ENCODE measurements at regions not wholly inside any gene's neighbourhood (a gene's known extent, or its start where the extent isn't known, plus 50 kb on each side); places are given as distances from the start of the nearest gene placed in this dataset.

DNA sequence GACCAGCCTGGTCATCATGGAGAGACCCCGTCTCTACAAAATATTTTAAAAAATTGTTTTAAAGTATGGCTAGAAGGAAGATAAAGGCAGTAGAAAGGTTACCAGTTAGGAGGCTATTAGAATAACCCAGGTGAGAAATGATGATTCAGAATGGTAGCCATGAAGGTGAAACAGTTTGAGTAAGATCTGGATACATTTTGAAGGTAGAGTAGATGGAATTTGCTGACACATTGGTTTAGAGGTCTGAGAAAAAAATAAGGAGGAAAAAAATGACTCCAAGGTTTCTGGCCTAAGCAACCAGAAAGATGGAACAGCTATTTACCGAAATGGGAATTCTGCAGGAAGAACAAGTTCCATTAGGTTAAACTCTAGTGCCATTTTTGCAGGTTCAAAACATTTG is 167.9 kb upstream of the TAB2 start:
- no peak for DNase-seq (ENCODE audit: low read depth)

DNA sequence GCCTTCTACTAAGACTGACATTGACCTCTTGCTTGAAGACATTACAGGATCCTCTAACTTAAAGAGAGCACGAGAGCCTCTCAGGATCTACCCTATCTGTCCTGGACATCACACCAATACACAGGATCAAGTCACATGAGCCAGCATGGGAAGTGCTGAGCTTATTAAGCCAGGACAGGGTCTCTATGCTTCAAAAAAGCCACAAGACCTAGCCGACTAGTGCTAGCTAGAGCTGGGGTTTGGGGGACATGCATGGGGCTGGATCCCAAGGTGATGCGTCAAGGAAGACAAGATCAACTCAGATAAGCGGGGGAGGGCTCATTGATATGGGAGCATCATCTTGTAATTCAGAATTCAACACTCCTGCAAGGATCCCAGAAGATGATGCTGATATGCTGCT is 167.2 kb upstream of the TAB2 start:
- no peak for DNase-seq (ENCODE audit: low read depth)

DNA sequence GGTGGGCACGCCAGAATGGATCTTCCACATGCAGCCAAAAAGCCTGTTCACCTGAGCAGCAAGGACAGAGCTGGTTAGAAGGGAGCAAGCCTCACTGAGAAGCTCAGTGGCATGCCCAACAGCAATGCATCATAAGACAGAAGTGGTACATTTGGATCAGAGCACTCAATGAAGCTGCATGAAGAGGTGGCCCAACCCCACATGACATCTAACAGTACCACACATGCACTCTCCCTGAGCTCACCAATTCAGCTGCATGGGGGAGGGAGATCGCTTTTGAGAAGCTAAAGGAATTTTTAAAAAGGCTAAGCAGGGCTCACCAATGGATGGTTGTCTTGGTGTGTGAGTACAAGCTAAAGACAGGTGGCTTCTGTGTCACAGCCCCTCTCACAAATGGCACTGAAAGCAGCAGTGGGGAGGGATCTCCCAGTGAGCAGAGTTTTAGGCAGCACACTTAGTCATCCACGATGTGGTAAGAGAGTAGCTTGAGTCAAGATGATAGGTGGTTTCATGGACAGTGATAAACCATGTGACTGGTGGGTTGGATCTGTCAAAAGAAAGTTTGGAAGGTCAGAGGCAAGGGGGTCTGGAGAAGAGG is 166.6 kb upstream of the TAB2 start:
- no peak for DNase-seq (ENCODE audit: low read depth)

DNA sequence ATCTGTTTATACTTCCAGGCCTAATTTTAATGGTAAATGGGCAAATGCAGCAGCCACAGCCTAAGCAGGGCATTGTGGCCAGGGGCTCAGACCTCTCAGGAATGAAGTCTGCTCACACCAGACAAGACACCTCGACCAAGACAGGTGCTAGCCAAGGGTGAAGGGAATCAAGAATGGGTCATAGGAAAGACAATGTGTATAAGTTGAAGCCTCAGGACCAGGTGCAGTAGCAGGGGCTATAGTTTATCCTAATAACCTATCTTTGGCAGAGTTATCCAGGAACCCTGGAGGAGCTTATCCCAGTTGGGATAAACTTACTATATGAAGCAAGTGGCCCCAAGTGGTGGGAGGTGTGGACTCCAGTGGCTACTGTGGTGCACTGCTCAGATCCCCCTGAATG is 165.0 kb upstream of the TAB2 start:
- no peak for DNase-seq (ENCODE audit: low read depth)

DNA sequence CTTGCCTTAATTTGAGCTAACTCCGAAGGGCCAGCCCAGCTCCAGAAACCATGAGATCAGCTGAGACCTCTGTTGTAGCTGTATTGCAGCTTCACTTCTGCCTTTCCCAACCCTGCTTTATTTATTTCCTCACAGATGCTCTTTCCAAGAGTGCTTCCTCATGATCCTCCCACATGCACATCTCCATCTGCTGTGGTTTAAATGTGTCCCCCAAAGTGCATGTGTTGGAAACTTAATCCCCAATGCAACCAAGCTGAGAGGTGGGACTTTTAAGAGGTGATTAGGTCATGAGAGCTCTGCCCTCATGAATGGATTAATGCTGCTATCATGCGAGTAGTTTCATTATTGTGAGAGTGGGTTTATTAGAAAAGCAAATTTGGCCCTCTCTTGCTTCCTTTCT is 164.4 kb upstream of the TAB2 start:
- DNase-seq (ENCODE audit: low read depth), result no peak

DNA sequence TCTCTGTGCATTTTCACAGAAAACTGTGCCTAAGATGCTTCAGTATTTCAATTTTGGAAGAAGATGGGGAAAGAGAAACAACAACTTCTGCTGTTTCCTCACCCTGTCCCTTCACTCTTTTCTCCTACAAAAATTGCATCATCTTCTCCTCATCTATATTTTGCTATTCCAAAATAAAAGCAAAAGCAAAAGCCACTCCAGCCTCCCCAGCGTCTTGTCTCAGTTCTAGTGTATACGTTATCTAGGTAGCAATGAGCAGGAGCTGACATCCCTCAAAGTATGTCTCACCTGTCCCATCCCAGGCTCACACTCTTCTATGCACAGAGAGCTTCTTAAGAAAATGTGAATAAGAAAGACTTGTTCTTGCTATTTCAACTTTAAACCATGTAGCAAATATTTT is 163.8 kb upstream of the TAB2 start:
- DNase-seq (ENCODE audit: low read depth), result no peak

DNA sequence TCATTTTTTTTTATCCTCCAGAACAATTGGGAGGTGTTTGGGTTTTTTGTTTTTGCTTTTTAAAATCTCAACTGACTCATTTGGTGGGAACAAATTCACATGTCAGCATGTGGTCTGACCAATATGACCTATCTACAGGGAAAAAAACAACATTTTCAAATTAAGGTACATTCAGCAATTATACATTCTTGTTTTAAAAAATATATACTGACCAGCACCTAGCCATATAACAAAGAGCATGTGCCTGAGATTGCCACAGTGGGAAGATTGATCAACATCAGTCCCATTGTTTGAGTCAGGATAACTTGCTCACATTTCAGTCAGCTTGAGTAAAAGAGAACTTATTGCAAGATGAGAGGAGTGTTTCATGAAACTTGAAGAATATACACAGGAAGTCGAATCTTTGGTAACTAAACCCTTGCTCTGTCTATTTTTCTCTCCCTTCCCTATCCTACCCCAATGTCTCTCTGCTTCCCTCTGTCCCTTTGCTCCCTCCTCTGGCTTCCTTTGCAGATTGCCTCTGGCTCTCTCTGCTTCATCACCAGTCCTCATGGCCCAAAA is 163.2 kb upstream of the TAB2 start:
- DNase-seq (ENCODE audit: low read depth), result no peak

DNA sequence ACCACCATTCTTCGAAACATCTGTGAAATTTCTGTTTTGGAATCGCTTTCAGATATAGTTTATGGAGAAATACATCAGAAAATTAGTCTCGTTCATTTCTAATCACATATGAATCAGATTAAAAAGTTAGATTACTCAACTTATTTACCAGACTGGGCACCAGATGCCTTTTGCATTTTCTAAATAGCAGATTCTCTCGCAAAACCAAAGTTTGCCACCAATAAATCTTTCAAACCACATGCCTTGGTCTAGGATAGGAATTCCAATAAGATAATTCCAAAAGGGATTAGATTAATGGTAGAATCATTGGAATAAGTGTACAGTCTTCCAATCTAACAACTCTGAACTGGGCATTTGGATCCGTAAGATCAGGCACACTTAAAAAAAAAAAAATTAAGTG is 160.4 kb upstream of the TAB2 start:
- DNase-seq (ENCODE audit: low read depth), result no peak

DNA sequence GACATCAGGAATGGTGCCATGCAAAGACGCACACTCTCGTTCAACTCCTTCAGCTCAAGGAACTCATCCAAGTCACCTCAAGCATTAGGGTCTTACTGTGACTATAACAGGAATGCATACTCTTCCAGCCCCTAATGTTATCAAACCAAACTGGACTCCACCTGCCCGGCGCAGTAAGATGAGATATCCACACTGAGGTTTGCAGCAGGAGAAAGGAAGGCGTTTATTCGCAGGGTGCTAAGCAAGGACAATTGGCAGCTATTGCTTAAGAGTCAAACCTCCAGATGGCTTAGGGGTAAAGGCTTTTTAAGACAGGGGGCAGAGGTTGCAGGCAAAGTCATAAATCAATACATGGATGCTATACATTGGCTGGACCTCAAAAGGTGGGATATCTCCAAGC is 159.4 kb upstream of the TAB2 start:
- no peak for DNase-seq (ENCODE audit: low read depth)

DNA sequence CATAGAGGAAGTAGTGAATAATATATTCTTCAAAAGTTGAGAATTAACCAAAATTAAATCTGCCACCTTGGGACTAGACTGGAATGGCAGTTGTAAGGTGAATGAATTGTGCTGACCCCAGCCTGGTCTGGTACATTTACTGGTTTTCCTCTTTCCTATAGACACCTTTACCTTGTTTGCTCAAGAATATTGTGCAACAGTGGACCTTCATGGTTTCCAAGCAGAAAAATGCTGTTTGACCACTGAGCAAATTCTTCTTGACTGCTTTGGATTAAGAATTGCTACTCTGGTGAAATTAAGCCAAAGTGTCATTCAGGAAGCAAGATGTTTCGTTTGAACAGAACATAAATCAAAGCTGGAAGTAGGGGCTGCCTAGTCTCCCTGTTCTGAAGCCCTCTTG is 156.6 kb upstream of the TAB2 start:
- no peak for DNase-seq (ENCODE audit: low read depth)

DNA sequence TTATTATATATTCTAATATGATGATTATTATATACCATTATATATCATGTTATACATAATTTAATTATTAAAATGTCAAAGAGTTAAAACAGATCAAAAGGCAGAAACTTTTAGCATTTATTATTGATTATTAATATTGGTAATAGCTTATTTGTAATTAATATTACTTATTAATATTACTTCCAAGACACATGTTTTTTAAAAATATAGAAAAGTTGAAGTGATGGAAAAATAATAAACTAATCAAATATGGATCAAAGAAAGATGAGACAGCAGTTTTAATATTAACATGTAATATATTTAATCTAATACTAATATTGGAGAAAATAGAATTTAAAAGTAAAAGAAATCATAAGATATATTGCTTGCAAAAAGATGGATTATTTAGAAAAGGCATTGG is 154.6 kb upstream of the TAB2 start:
- DNase-seq (ENCODE audit: low read depth), result no peak

DNA sequence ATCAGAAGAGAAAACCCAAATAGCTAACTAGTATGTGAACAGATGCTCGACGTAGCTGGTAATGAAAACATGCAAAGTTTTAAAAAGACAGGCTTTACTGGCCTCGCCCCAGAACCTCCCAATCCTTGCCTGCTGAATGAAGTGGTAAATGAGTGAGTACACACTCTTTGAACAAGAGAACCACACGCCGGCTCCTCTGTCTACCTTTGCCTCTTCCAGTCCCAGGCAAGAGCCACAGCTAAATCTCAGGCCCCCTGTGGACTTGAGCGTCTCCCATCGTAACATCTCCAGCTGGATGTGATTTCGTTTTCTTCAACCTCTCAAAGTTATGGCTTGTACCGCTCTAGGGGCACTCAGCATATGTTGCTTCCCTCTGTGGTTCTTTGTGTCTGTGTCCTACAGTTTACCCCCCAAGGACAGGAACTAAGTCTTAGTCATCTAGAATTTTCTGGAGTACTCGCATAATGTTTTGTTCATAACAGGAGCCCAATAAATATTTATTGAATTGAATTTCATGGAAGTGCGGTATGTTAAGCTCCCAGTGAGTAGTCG is 153.2 kb upstream of the TAB2 start:
- no peak for DNase-seq (ENCODE audit: low read depth)

DNA sequence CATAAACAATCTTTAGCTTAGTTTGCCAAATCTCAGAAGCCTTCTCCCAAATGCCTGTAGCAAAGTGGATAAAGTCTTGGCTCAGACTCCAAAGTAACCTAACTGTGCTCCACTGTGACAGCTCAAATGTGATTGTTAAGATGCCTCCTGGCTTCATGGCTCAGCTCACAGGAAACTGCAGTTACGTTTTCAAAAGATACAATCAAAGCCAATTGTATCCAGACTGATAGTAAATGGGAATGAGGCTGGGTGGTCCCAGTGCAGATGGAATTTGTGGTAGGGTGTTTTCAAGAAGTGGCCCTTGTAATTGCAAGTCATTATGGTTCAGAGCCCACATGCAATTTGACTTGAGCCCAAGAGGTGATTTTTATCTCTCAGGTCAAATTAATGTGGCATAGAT is 151.2 kb upstream of the TAB2 start:
- DNase-seq (ENCODE audit: low read depth), result no peak

DNA sequence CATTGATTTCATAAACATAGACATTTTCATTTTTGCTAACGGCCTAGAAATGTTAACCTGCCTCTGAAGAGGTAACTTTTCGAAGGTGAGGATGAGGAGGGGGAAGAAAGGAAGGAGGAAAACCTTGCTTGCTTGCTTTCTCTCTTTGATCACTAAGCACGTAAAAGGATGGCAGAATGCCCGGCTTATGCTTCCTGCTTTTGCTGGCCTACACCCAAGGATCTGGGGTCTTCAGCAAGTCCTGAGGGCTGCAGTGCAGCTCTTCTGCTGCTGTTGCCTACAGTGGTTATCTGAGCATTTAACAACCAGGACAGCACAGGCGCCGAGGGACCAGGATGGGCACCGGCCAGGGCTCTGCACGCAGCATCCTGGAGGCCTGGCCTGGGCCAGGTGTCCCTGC is 150.8 kb upstream of the TAB2 start:
- no peak for DNase-seq (ENCODE audit: low read depth)

DNA sequence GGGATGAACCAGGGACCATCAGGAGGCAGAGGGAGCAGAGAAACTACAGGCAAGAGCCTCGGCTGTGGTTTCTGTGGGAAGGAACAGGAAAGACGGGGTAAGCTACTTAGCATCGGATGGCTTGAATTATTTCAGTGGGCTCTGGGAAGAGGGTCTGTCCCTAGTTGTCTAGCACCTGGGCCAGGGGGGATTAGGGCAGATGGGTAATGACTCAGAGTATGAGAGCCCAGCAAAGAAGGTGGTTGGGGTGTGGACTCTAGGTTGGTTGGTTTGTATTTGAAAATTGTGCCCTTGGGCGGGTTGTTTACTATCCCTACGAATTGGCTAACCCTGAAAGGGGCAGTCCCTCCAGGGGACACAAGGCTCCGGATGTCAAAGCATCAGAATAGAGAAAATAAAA is 148.5 kb upstream of the TAB2 start:
- no peak for DNase-seq (ENCODE audit: low read depth)

DNA sequence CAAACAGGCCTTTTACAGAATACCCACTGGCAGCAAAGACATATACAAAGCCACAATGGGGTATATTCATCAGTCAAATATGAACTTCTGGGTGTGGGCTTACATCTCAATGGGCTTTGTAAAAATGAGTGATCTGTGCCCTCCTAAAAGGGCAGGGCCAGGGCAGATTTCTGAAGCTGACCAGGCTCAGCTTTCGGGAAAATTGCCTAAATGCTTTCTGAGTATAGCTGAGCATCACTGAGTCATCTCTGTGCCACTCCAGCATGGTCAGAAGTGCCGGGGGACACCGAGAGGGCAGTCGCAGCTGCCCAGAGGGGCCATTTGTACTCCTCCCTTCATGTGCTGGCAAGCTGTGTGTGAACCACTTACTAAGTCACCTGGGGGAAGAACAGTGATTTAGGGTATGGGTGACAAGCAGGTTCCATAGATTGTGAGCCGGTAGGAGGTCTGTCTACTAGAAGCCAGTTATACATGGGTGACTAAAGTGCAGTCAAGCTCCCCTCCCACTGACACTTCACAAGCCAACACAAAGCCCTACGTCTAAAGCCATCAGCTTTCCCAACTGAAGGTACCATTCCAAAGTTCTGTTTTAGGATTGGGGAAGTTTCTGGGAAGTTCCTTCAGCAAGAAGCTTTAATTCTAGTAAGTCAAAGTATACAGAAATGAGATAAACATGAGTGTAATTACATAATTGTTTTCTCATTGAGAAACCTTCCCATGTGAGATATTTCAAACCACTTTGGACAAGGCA is 147.6 kb upstream of the TAB2 start:
- DNase-seq (ENCODE audit: low read depth), result no peak

DNA sequence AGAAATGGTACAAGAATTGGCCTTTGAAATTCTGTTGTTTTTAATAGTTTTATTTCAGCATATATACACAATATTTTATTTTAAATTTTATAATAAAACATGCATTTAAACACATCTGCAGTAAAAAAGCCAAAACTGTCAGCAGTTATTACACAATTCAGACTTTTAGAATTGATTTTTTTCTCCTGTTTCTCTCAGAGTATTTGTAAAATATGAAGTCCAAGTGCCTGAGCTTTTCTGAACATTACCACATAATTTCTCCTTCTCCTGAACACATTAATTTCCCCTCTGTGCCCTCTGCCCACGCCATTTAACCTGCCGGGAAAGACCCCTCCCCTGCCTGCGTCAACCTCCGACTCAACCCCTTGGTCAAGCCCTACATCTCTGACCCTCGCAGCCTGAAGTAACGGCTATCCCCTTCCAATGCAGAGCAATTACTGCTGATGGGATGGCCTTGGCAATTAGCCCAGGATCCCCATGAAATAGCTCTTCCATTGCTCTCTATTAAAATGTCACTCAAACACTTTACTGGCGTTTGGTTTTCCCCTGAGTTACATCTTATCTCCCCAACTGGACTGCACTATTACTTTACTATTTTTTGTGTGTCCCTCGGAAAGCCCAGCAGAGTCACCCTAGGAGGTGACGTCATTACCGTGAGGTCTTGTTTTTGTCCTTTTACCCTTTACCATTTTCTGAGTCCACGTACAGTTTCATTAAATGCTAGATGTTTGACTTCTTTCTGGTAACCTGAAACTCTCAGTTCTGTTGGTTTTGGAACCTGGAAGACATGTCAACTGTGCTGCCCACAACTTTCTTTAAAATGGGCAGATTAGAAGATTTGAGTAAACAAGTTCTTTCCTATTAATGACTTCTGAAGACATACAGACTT is 146.7 kb upstream of the TAB2 start:
- DNase-seq (ENCODE audit: low read depth), result no peak

DNA sequence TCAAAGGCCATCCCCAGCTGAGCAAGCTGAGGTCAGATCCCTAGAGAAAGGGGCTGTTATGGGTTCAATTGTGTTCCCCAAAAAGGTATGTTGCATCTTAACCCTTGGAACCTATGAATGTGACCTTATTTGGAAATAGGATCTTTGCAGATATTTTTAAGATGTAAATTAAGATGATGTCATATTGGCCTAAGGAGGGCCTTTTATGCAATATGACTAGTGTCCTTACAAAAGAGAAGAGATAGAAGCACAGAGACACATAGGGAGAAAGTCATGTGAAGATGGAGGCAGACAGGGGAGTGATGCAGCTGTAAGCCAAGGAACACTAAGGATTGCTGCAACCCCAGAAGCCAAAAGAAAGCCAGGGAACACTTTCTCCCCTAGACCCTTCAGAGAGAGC is 144.3 kb upstream of the TAB2 start:
- no peak for DNase-seq (ENCODE audit: low read depth)

DNA sequence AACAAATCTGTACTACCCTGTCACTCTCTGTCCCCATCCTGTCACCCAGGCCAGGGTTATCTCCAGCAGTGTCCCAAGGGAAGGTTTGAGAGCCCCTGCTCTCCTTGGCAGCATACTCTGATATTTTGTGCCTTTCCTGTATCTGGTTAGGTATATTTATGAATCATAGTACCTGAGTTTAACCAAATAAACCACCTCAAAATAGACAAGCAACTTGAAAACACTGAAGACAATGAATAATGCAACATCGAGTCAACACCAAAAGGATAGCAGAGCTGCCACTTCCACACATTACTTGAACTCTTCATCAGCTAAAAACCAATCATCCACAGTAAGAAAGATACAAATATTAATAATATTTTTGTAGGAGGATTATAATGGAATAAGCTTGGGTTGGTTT is 142.6 kb upstream of the TAB2 start:
- DNase-seq (ENCODE audit: low read depth), result no peak

DNA sequence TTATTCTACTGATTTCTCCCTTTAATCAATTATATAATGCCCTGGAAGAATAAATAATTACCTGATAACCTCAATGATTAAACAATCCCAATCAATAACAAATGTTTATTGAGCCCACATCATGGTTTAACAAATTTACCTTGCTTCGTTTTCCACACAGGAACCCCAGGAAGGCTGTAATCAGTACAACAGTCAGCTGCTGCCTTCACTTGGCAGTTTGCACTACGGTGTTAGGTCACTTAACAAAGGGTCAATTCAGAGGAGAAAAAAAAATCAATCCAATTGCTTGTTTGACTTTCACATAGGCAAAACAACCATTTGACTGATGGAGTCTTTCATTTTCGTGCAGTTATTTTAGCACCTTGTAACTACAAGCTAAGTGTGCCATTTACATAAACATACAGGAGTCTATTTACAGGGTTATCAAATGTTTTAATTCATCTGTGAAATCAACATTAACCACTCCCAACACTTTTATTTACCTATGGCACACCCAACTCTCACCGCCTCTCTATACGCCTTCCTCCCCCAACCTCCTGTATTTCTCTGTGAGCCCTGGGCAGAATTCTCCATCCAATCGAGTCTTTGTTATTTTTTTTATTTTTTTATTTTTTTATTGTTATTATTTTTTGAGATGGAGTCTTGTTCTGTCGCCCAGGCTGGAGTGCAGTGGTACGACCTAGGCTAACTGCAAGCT is 140.4 kb upstream of the TAB2 start:
- DNase-seq (ENCODE audit: low read depth), result no peak

DNA sequence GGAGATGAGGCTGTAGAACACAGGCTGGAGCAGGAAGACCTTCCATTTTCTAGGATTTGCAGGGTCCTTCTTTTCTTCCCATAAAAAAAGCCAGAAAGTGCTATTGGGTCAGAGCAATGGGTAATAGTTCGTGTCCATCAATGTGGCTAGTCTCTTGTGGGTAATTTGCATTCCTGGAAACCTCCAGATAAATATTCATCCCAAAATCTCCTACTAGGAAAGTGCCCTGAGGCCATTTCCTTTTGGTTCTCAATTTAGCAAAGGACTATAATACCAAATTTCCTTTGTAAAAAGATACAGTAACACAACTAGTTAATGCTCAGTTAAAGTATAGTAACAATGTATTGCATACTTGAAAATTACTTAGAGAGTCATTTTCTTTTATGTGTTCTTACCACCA is 138.1 kb upstream of the TAB2 start:
- no peak for DNase-seq (ENCODE audit: low read depth)

DNA sequence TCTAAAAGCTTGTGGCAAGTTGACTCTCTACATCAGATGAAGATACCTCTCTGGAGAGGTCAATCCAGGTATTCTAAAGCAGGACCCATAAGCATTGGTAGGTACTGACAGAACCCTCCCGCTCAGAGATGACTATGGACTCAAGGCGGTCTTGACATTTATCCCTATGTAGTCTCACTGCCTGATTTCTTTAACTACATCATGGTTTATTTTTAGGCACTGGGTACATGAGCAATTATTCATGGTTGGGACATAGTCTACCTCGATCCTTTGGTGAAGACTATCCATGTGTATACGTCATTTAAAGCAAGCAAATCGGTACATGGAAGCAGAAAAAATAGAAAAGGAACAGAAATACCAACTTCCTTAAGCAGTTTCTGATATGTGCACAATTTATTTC is 136.2 kb upstream of the TAB2 start:
- no peak for DNase-seq (ENCODE audit: low read depth)

Data from CMK (cell line).